NCI-H82 (cell line): ENCODE measurements at regions not wholly inside any gene's neighbourhood (a gene's known extent, or its start where the extent isn't known, plus 50 kb on each side); places are given as distances from the start of the nearest gene placed in this dataset.
A peak's percentile ranks its signal among the peaks of the same experiment; 100 is the strongest.

Experiments used
- DNase-seq: peaks from one replicate; lab custom pipeline; 2025; lab: John Stamatoyannopoulos, UW

DNA sequence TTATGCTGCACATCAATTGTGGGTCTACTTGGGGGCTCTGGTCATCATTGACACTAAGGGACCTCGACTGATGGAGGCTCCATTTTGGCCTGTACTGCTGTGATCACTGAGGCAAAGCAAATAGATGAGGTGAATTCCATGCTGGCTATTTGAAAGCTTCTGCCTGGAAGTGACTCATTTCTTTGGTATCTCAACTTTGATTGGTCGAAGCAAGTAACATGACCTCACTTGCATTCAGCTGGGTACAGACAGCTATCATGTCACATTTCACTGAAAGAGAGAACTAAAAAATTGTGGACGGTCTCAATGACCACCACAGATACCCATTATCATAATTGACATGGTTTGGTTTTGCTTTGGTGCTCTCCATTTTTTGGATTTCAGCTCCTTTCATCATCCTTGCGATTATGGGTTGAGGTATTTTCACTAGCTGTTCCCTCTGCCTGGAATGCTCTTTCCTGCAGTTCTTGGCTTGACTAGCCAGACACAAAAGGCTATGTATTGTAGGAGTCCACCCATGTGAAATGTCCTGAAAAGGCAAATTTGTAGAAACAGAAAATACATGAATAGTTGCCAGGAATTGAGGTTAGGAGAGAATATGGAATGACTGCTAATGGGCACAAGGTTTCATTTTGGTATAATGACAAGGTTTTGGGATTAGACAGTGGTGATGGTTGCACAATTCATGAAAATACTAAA lies 369.2 kb upstream of the LCORL start:
- DNase-seq: no peak

DNA sequence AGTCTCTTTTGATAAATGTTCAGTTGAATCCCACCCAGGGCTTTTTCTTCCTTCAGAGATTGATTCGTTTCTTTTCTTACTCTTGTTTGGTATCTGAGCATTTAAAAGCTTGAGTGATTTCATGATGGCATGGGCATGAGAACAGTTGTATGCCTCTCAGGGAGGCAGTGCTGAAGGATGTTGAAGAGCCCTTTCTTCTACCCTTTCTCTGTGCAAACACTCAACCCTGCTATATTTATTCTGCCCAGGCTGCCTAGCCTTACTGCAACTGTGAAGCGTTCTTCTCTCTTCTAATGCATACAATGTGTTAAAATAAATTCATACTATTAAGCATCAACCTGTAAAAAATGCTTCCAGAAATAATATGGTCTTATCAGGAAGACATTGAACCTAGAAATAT lies 367.6 kb upstream of the LCORL start:
- no peak for DNase-seq

GRCh38 chr4:18388039-18388438 lies 366.5 kb upstream of the LCORL start:
- DNase-seq: no peak

DNA sequence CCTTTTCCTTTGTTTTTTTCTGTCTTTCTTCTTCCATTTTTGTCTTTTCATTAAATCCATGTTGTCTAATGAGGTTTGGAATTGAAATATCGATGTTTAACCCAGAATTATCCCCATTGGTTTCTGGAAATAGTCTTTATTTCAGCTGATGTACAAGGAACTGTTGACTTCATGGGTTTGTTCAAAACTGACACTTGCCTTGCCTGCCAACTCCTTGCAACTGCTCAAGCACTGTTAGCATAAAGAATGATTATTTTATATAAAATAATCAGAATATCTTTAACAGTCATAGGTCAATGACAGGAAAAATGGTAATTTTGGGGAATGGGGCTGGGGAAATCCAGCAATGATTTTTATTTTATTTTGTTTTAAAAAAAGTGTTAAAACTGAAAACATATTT lies 359.6 kb upstream of the LCORL start:
- DNase-seq: no peak

DNA sequence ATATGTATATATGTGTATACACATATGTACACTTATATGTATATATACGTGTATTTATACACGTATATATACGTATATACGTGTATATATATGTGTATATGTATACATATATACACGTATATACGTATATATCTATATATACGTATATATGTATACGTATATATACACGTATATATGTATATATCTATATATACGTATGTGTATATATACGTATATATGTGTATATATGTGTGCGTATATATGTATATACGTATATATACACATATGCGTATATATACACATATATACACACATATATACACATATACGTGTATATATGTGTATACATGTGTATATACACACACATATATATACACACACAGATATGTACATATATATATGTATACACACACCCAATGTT lies 348.0 kb upstream of the LCORL start:
- DNase-seq: no peak

DNA sequence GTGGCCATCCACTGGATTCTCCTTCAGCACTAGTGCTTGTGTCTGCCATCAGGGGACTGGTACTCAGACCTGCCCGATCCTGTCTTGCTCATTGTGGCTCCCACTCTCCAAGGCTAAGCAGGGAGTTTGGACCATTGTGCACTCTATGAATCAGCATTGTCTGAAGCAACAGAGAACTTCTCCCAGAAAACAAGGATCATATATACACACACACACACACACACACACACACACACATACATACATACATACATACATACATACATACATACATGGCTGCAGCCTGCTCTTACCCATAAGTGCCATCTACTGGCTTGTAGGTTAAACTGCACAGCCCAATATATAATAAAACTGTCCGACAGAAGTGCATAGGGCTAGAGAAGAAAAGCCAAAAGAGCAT lies 345.3 kb upstream of the LCORL start:
- peak; percentile 69 for DNase-seq

GRCh38 chr4:18366136-18366535 lies 344.6 kb upstream of the LCORL start:
- no peak for DNase-seq

DNA sequence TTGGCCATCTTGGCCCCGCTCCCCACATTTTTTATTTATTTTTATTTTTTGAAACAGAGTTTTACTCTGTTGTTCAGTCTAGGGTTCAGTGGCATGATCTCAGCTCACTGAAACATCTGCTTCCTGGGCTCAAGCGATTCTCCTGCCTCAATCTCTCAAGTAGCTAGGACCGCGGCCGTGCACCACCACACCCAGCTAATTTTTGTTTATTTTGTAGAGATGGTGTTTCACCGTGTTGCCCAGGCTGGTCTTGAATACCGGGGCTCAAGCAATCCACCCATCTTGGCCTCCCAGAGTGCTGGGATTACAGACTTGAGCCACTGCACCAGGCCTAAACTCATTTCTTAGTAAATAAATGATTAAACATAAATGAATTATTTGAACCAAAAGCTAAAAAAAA lies 322.0 kb upstream of the LCORL start:
- no peak for DNase-seq

DNA sequence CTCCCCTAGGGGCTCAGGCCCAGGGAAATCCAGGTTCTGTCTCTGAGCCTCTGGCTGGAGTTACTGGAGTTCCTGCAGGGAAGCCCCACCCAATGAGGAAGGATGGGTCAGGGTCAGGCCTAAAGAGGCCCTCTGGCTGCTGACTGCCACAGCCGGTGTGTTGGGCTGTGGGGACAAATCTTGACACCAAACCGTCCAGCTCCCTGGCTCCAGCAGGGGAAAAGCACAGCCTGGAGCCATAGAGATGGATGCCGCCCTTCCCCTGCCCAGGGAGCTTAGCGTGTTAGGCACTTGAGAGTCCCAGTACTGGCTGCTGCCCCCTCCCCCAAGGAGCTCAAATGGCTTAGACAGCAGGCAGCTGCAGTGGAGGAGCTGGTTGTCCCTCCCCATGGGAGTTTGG lies 321.3 kb upstream of the LCORL start:
- DNase-seq: peak; percentile 55

GRCh38 chr4:18321956-18322530 lies 300.5 kb upstream of the LCORL start:
- peak; percentile 3 for DNase-seq

DNA sequence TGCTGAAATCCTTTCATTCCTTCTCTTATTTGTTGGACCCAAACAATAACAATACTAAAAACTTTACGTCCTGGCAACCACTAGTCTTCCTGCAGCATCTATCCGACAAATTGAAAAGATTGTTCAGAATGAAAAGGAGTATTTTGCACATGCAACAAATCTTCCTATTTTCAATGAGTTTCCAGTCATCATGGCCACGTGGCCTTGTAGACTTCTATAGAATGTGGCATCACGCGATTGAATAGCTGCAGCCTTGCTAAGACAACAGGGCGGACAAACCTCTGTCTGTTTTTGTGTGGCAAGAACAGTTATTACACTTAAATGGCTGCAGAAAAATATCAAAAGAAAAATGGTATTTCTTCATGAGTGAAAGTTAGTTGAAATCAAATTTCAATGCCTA lies 297.9 kb upstream of the LCORL start:
- DNase-seq: no peak

DNA sequence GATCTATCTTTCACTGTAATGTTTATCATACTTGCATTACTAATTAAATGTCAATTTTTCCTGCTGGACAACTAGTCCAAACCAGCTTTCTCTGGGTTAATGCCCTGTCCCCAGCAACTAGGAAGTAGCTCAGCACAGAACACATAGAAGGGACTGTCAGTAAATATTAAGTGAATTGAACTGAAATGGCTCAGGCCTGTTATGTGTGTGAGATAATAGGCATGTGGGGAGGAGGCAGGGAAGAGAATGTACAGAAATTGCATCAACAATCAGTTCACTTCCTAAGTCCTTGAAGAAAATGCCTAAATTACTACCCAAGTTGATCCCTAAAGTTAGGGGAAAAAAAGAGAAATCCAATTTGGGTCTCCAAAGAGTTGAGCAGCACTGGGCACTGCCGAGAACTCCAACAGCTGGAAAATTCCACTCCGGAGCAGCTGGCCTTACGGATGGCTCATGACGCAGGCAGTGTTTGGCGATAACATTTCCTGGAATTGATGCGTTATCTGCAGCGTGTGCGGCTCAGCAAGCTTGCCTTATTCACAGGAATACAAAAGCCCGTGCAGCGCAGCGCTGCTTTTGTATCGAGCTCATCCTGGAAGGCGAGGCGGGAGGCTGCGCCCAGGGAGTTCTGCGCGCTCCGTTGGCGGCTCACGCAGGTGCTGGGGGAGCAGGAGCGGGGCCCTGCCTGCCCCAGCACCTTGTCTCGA lies 297.3 kb upstream of the LCORL start:
- no peak for DNase-seq

GRCh38 chr4:18314731-18315130 lies 293.2 kb upstream of the LCORL start:
- no peak for DNase-seq

GRCh38 chr4:18297684-18298083 lies 276.1 kb upstream of the LCORL start:
- DNase-seq: no peak

- no peak for DNase-seq
Observed at GRCh38 chr4:18296411-18296810, 274.9 kb upstream of the LCORL start.

GRCh38 chr4:18294846-18295245 lies 273.3 kb upstream of the LCORL start:
- DNase-seq: no peak

- DNase-seq: no peak
Observed at GRCh38 chr4:18294021-18294420, 272.5 kb upstream of the LCORL start.

DNA sequence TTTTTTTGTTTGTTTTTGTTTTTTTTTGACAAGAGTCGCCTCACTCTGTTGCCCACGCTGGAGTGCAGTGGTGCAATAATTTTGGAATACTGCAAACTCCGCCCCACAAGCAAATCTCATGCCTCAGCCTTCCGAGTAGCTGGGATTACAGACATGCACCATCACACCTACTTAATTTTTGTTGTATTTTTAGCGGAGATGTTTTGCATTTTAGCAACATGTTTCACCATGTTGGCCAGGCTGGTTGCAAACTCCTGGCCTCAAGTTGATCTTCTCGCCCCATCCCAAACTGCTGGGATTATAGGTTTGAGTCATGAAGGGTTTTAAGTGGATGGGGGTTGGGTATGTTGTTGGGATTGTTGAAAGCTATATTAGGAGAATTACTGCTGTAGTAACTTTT lies 270.9 kb upstream of the LCORL start:
- no peak for DNase-seq

DNA sequence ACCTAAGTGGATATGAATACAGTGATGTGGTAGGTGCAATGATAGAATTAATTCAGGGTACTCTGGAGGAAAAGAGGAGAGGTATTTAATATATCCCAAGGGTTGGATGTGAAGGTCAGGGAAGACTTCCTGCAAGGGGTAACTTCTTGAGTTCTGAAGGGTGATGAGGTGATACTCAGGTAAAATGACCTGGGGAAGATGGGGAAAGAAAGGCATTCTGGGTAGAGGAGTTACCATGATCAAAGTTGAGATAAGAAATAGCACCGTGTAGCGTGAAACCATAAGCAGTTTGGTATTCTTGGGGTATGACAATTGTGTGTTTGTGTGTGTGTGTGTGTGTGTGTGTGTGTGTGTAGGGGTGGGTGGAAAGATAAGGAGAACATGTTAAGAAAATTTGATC lies 270.4 kb upstream of the LCORL start:
- DNase-seq: no peak

DNA sequence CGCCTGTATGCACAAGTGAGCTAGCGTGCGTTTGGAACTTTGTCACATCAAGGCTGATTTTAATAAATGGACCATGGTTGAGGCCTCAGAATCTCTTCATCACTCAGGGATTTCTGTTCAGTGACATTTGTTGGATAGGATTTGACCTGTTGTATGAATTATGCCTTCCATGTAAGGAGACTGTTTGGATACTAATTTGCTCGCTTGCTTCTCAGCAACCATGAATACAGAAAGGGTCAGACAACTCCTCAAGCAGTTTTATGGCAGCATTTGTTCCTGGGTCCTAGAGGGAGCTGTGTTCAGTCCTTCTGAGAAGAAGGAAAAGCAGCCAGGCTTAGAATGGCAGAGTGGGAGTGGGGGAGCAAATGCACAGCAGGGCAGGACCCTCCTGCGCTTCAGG lies 269.7 kb upstream of the LCORL start:
- DNase-seq: peak; percentile 1

- DNase-seq: no peak
Observed at GRCh38 chr4:18285357-18285756, 263.8 kb upstream of the LCORL start.

GRCh38 chr4:18278244-18278643 lies 256.7 kb upstream of the LCORL start:
- no peak for DNase-seq

DNA sequence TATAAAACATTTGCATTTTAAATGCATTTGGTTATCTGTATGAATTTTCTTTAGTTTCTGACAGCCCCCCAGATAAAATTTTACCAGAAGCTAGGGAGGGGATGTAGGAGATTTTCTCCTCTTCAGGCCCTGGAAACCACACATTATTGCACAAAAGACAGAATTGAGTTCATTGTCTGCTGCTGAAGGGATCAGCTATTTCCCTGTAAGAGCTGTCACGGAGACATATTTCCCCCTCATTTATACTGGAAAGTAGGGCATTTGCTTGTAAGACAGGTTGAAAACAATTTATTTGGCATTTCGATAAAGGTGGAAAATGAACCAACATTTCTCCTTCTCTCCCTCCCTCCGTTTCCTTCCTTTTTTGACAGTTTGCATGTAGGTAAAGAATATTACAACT lies 241.3 kb upstream of the LCORL start:
- DNase-seq: no peak

DNA sequence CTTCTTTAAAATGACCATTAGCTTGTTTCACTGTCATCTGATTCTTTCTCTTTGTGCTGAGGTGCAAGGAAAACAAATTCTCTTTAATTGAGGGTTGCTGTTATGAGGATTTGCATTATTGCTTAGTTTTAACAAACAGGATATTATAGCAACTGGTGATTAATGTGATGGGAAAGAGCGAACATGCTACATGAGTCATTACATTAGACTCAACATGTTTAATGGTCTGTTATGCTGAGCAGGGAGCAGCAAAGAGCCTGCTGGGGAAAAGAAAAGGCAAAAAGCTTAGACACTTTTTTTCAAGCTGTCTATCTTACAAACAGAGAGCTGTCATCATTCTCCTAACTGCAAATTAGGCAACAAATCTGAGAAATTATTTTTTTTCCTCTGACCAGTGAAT lies 230.5 kb upstream of the LCORL start:
- DNase-seq: no peak
